Mesenchymal stem cell (in vitro differentiated cells and primary cell): ENCODE measurements at regions not wholly inside any gene's neighbourhood (a gene's known extent, or its start where the extent isn't known, plus 50 kb on each side); places are given as distances from the start of the nearest gene placed in this dataset.

Source experiments
- DNase-seq: peaks from one replicate; pipeline ENCODE4 v3.0.0-alpha.2; 2013
- H2AFZ ChIP-seq: one replicate; pipeline ENCODE4 v1.6.1; 2013; ENCODE audit warnings: low read depth, mild to moderate bottlenecking, control low read depth, inconsistent platforms, low read length, moderate library complexity
- H2AK5ac ChIP-seq: 2 replicates; pipeline ENCODE4 v1.6.1; 2013; ENCODE audit warnings: low read length, moderate library complexity, mild to moderate bottlenecking, inconsistent platforms; ENCODE audit not compliant: severe bottlenecking
- H2BK120ac ChIP-seq: one replicate; pipeline ENCODE4 v1.6.1; 2013; ENCODE audit warnings: low read depth, mild to moderate bottlenecking, inconsistent platforms, low read length, moderate library complexity
- H2BK12ac ChIP-seq, 2 experiments: one replicate each; pipeline ENCODE4 v1.6.1; 2013; ENCODE audit warnings: inconsistent platforms in 2 of 2, low read length in 2 of 2, mild to moderate bottlenecking in 2 of 2, moderate library complexity in 2 of 2, control low read depth in 1 of 2
- H2BK15ac ChIP-seq: one replicate; pipeline ENCODE4 v1.6.1; 2013; ENCODE audit warnings: mild to moderate bottlenecking, low read depth, inconsistent platforms; ENCODE audit not compliant: poor library complexity, severe bottlenecking
- H2BK5ac ChIP-seq: 2 replicates; pipeline ENCODE4 v1.6.1; 2013; ENCODE audit warnings: low read depth, mild to moderate bottlenecking, low read length, control low read depth, inconsistent platforms; ENCODE audit not compliant: poor library complexity, severe bottlenecking
- H3K14ac ChIP-seq, 2 experiments: one replicate each; pipeline ENCODE4 v1.6.1; 2013; ENCODE audit warnings: inconsistent platforms in 2 of 2, low read length in 2 of 2, control low read depth in 1 of 2, mild to moderate bottlenecking in 1 of 2, moderate library complexity in 1 of 2
- H3K18ac ChIP-seq, 2 experiments: one replicate each; pipeline ENCODE4 v1.6.1; 2013; ENCODE audit warnings: inconsistent platforms in 2 of 2, low read length in 2 of 2, control low read depth in 1 of 2, low read depth in 1 of 2, mild to moderate bottlenecking in 1 of 2
- H3K23ac ChIP-seq, 2 experiments: one replicate each; pipeline ENCODE4 v1.6.1; 2013; ENCODE audit warnings: inconsistent platforms in 2 of 2, low read length in 2 of 2, mild to moderate bottlenecking in 2 of 2, moderate library complexity in 2 of 2, control low read depth in 1 of 2
- H3K27ac ChIP-seq: 2 replicates; pipeline ENCODE4 v1.5.1; 2013; ENCODE audit warnings: mild to moderate bottlenecking, moderate library complexity, low read length, control low read depth, inconsistent platforms; ENCODE audit not compliant: poor library complexity, severe bottlenecking
- H3K27me3 ChIP-seq, 2 experiments: 2 replicates each; pipeline versions ENCODE4 v1.6.1 to v1.7.0; 2013; ENCODE audit warnings: low read length in 2 of 2, mild to moderate bottlenecking in 2 of 2, moderate library complexity in 2 of 2, control low read depth in 1 of 2, inconsistent platforms in 1 of 2; ENCODE audit not compliant: control insufficient read depth in 1 of 2, insufficient read depth in 1 of 2
- H3K36me3 ChIP-seq, 2 experiments: 2 replicates each; pipeline versions ENCODE4 v1.6.1 to v1.7.0; 2013; ENCODE audit warnings: low read length in 2 of 2, control low read depth in 1 of 2, inconsistent platforms in 1 of 2, low read depth in 1 of 2, mild to moderate bottlenecking in 1 of 2; ENCODE audit not compliant: insufficient read depth in 2 of 2, control insufficient read depth in 1 of 2
- H3K4ac ChIP-seq, 2 experiments: one replicate each; pipeline ENCODE4 v1.6.1; 2013; ENCODE audit warnings: inconsistent platforms in 2 of 2, low read length in 2 of 2, mild to moderate bottlenecking in 2 of 2, moderate library complexity in 2 of 2, control low read depth in 1 of 2, low read depth in 1 of 2
- H3K4me1 ChIP-seq: 2 replicates; pipeline ENCODE4 v1.6.1; 2013; ENCODE audit warnings: low read depth, low read length, control low read depth; ENCODE audit not compliant: control insufficient read depth, insufficient read depth
- H3K4me2 ChIP-seq: 2 replicates; pipeline ENCODE4 v1.6.1; 2013; ENCODE audit warnings: low read length, mild to moderate bottlenecking, inconsistent platforms; ENCODE audit not compliant: poor library complexity, severe bottlenecking
- H3K4me3 ChIP-seq, 2 experiments: 2 replicates each; pipeline versions ENCODE4 v1.5.1 to v1.7.0; 2013; ENCODE audit warnings: low read length in 2 of 2, mild to moderate bottlenecking in 2 of 2, control low read depth in 1 of 2, low read depth in 1 of 2; ENCODE audit not compliant: insufficient read depth in 1 of 2
- H3K79me1 ChIP-seq: replicated peaks from 2 replicates; pipeline ENCODE4 v1.6.1; 2013; ENCODE audit warnings: mild to moderate bottlenecking, control low read depth, low read length, inconsistent platforms; ENCODE audit not compliant: poor library complexity, severe bottlenecking
- H3K9ac ChIP-seq: 2 replicates; pipeline ENCODE4 v1.7.0; 2013; ENCODE audit warnings: mild to moderate bottlenecking, low read length, moderate library complexity
- H3K9me3 ChIP-seq: 2 replicates; pipeline ENCODE4 v1.7.0; 2013; ENCODE audit warnings: mild to moderate bottlenecking, low read length; ENCODE audit not compliant: control insufficient read depth
- H4K8ac ChIP-seq: one replicate; pipeline ENCODE4 v1.6.1; 2013; ENCODE audit warnings: inconsistent platforms, mild to moderate bottlenecking, low read length, moderate library complexity
- H4K91ac ChIP-seq: one replicate; pipeline ENCODE4 v1.6.1; 2013; ENCODE audit warnings: mild to moderate bottlenecking, low read length, inconsistent platforms
- WGBS: methylation state at CpG from one replicate; pipeline ENCODE4 v1.1.7; 2013; ENCODE audit warnings: mixed read lengths; 5-methylcytosine and 5-hydroxymethylcytosine counted together

DNA sequence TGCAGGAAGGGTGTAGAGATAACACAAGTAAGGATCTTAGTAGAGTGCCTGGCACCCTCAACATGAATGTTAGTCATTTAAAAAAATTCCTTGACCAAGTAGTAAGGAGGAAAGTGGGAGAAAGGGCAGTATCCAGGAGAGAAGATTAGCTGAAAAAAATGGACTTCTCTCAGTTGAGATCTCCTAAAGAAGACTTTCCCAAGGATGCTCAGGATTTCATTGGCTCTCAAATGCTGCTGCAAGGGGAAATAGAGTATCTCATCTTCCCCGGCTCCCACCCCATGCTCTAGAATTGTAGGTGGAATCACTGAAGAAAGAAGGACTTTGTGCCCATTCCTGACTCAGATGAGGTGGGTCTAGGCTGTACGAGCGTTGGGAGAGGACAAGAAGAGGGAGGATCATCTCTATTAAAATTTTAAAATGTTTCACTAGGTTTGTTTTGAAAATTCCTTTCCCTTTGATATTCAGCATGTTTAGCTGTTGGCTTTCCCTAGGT is 231.1 kb downstream of the MYCN start:
- Histone ChIP-seq H3K9ac (no peak overlapping the region), H3K4me2 (no peak overlapping the region), H2BK120ac (no peak overlapping the region), H3K23ac (no peak overlapping the region), H3K14ac (no peak overlapping the region), H3K4me1 (no peaks in the 10 kb centered on the region), H2AFZ (no peak overlapping the region), H3K4me3 (no peak overlapping the region), H3K9me3 (no peaks in the 10 kb centered on the region), H3K4ac (no peak overlapping the region), H2AK5ac (no peak overlapping the region), H3K27me3 (no peaks in the 10 kb centered on the region), H3K27ac (no peak overlapping the region), H4K91ac (no peak overlapping the region), H2BK12ac (no peak overlapping the region), H3K79me1 (no peaks in the 10 kb centered on the region), H3K36me3 (no peaks in the 10 kb centered on the region), H4K8ac (no peak overlapping the region), H2BK15ac (no peak overlapping the region), H3K18ac (no peak overlapping the region), H2BK5ac (no peak overlapping the region)
- WGBS = 88% methylated on average over 1 of the region's 3 CpGs
- no peak for DNase-seq

DNA sequence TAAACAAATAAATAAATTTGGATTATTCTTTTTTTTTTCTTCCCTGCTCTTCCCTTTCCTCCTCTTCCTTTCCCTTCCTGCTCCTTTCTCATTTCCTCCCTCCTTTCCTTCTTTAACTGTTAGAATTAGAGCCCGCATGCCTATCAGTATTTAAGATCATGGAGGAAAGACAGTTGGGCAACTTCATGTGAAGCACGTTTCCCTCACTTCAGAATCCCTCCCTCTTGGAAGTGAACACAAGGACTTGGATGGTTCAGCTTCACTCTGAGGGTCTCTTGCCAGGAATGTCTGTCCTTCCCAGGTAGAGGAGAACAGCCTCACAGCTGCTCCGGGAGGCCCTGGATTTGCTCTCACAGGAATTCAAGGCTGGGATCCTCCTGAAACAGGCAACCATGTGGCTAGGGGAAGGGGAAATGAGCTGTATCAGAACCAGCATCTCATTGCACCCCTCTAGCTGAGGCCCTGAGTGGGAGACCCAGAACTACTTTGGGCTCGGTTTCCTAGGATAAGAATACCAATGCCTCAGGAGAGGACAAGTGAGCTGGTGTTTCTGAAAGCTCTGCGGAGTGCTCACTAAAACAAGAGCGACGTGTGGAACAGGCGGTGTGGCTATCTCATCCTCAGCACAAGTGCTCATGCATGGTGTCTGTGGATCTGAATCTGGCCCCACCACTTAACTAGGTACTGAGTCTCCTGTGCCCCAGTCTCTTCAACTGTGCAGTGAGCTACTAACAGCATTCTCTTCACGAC is 230.5 kb downstream of the MYCN start:
- Histone ChIP-seq H2BK120ac (no peak overlapping the region), H3K14ac (no peak overlapping the region)
- WGBS = 83% methylated on average over 8 of the region's 9 CpGs

DNA sequence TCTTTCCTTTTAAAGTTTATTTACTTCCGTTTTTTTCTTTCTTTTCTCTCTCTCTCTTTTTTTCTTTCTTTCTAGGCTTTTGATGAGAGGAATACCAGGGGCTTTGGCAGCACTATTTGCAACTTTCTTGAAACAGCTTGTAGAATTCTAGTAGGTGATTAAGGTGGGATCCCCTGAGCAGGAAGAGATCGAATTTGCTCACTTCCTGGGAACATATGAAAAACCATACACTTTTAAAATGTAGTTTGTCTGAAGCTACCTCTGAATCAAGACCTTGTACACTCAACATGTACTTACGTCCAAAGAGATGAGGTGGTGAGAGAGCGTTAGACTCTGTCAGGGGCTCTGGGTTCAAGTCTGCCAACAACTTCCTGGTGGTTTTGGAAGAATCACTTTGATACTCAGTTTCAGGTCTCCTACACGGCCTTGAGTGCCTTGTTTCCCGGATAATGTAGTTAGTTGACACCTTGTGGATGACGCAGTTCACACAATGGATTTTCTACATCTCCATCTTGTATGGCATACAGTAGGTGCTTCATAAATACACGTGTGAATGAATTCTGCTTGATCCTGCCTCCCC is 229.1 kb downstream of the MYCN start:
- no peak overlapping the region for H3K27ac ChIP-seq
- 85% methylated on average over 6 of the region's 8 CpGs for WGBS

More for the DNA sequence above, 230.5 kb downstream of the MYCN start:
- H4K8ac ChIP-seq = no peak overlapping the region
- no peak overlapping the region for H2AFZ ChIP-seq
- no peak overlapping the region for H4K91ac ChIP-seq
- DNase-seq = no peak
- H2BK12ac ChIP-seq = no peak overlapping the region
- H2BK5ac ChIP-seq = no peak overlapping the region
- no peak overlapping the region for H2BK15ac ChIP-seq
- H3K9ac ChIP-seq = no peak overlapping the region
- no peaks in the 10 kb centered on the region for H3K9me3 ChIP-seq
- no peaks in the 10 kb centered on the region for H3K36me3 ChIP-seq
- H3K4me3 ChIP-seq = no peak overlapping the region
- H3K27ac ChIP-seq = no peak overlapping the region
- H3K18ac ChIP-seq = no peak overlapping the region
- H3K4me2 ChIP-seq = no peak overlapping the region
- no peaks in the 10 kb centered on the region for H3K79me1 ChIP-seq
- no peaks in the 10 kb centered on the region for H3K4me1 ChIP-seq
- H2AK5ac ChIP-seq = no peak overlapping the region
- no peaks in the 10 kb centered on the region for H3K27me3 ChIP-seq
- no peak overlapping the region for H3K4ac ChIP-seq
- H3K23ac ChIP-seq = no peak overlapping the region

DNA sequence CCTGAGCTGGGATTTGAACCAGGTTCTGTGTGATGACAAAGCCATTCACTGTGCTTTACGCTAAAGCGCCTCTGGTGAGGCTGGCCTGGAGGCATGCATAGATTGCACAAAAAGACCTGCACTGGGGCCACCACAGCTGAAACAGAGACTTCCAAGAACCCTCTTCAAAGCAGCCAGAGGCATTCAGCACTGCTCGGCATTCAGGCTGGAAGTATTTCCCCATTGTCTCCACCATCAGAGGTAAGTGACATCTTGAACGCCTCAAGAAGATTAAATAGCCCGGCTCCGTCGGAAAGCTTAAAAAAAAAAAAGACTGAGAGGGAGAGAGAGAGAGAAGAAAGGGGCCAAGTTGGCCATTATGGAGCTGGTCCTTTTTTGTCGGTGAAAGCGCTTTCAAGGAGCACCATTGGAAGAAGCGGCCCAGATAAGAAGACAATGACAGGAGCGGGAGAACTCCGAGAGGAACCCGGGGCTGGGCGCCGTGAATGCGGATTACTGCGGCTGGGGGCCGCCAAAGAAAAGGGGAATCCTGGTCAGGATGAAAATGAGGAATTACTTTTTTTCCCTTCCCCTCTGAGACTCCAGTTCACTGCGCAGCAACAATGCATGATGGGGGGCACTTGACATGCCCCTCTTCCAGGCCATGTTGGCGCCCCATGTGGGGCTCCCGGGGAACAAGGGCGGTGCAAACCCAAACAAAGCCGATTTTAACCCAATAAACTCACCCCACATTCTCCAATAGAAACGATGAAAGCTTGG is 228.3 kb downstream of the MYCN start:
- Histone ChIP-seq H4K8ac (no peak overlapping the region), H2BK5ac (no peak overlapping the region), H3K27me3 (no peaks in the 10 kb centered on the region), H3K4me1 (no peaks in the 10 kb centered on the region), H3K14ac (no peak overlapping the region), H2AK5ac (no peak overlapping the region), H3K18ac (no peak overlapping the region), H3K4me2 (no peak overlapping the region), H2BK15ac (no peak overlapping the region), H3K79me1 (no peaks in the 10 kb centered on the region), H3K4ac (no peak overlapping the region), H3K9ac (no peak overlapping the region), H2BK12ac (no peak overlapping the region), H3K4me3 (no peak overlapping the region), H4K91ac (no peak overlapping the region), H2BK120ac (no peak overlapping the region), H3K9me3 (no peaks in the 10 kb centered on the region), H3K27ac (no peak overlapping the region), H3K23ac (no peak overlapping the region), H3K36me3 (no peaks in the 10 kb centered on the region), H2AFZ (no peak overlapping the region)
- 94% methylated on average over 22 of the region's 24 CpGs for WGBS
- DNase-seq = no peak

More for the DNA sequence above, 229.1 kb downstream of the MYCN start:
- Histone ChIP-seq H3K9me3 (no peaks in the 10 kb centered on the region), H3K4me1 (no peaks in the 10 kb centered on the region), H2AK5ac (no peak overlapping the region), H2BK5ac (no peak overlapping the region), H2BK120ac (no peak overlapping the region), H2BK12ac (no peak overlapping the region), H3K4me3 (no peak overlapping the region), H3K36me3 (no peaks in the 10 kb centered on the region), H2AFZ (no peak overlapping the region), H3K27me3 (no peaks in the 10 kb centered on the region), H3K14ac (no peak overlapping the region), H3K79me1 (no peaks in the 10 kb centered on the region), H3K4ac (no peak overlapping the region), H4K91ac (no peak overlapping the region), H3K18ac (no peak overlapping the region), H3K4me2 (no peak overlapping the region), H2BK15ac (no peak overlapping the region), H3K9ac (no peak overlapping the region), H4K8ac (no peak overlapping the region), H3K23ac (no peak overlapping the region)
- DNase-seq = no peak
